Iris pigment epithelial cell (primary cell): ENCODE measurements at regions not wholly inside any gene's neighbourhood (a gene's known extent, or its start where the extent isn't known, plus 50 kb on each side); places are given as distances from the start of the nearest gene placed in this dataset.

Experiments
- DNase-seq: peaks from one replicate; pipeline ENCODE4 v3.0.0-alpha.2; 2011; ENCODE audit warnings: low read depth

GRCh38 chr11:121793916-121794315, 322.1 kb downstream of the BLID start:
- DNase-seq: no peak

- DNase-seq: no peak
These were observed 322.7 kb downstream of the BLID start for GRCh38 chr11:121793291-121793690.

GRCh38 chr11:121792185-121792584, 323.8 kb downstream of the BLID start:
- no peak for DNase-seq

GRCh38 chr11:121790430-121790829, 325.6 kb downstream of the BLID start:
- no peak for DNase-seq

GRCh38 chr11:121780971-121781370, 328.2 kb upstream of the SORL1-AS1 start:
- no peak for DNase-seq

GRCh38 chr11:121777056-121777455, 324.3 kb upstream of the SORL1-AS1 start:
- no peak for DNase-seq

- no peak for DNase-seq
These were observed 322.5 kb upstream of the SORL1-AS1 start for GRCh38 chr11:121775276-121775675.

GRCh38 chr11:121773076-121773475, 320.3 kb upstream of the SORL1-AS1 start:
- DNase-seq: no peak

GRCh38 chr11:121770939-121771595, 318.3 kb upstream of the SORL1-AS1 start:
- DNase-seq: no peak

GRCh38 chr11:121769191-121769590, 316.4 kb upstream of the SORL1-AS1 start:
- no peak for DNase-seq

GRCh38 chr11:121767433-121767832, 314.7 kb upstream of the SORL1-AS1 start:
- DNase-seq: peak; percentile 16

- DNase-seq: no peak
These were observed 314.2 kb upstream of the SORL1-AS1 start for GRCh38 chr11:121766991-121767390.

- DNase-seq: no peak
These were observed 313.4 kb upstream of the SORL1-AS1 start for GRCh38 chr11:121766166-121766565.

- no peak for DNase-seq
These were observed 310.8 kb upstream of the SORL1-AS1 start for GRCh38 chr11:121763526-121763925.

- DNase-seq: peak; percentile 56
These were observed 310.1 kb upstream of the SORL1-AS1 start for GRCh38 chr11:121762820-121763219.

GRCh38 chr11:121761186-121761585, 308.4 kb upstream of the SORL1-AS1 start:
- no peak for DNase-seq

- DNase-seq: peak; percentile 34
These were observed 304.8 kb upstream of the SORL1-AS1 start for GRCh38 chr11:121757480-121758125.

GRCh38 chr11:121755906-121756305, 303.1 kb upstream of the SORL1-AS1 start:
- DNase-seq: no peak

GRCh38 chr11:121755191-121755590, 302.4 kb upstream of the SORL1-AS1 start:
- no peak for DNase-seq

- peak; percentile 61 for DNase-seq
These were observed 301.8 kb upstream of the SORL1-AS1 start for GRCh38 chr11:121754598-121754997.

GRCh38 chr11:121749691-121750090, 296.9 kb upstream of the SORL1-AS1 start:
- no peak for DNase-seq

GRCh38 chr11:121748068-121748467, 295.3 kb upstream of the SORL1-AS1 start:
- DNase-seq: no peak

GRCh38 chr11:121743285-121743684, 290.5 kb upstream of the SORL1-AS1 start:
- no peak for DNase-seq
